ENCODE measurements at regions not wholly inside any gene's neighbourhood (a gene's known extent, or its start where the extent isn't known, plus 50 kb on each side); places are given as distances from the start of the nearest gene placed in this dataset.

DNA sequence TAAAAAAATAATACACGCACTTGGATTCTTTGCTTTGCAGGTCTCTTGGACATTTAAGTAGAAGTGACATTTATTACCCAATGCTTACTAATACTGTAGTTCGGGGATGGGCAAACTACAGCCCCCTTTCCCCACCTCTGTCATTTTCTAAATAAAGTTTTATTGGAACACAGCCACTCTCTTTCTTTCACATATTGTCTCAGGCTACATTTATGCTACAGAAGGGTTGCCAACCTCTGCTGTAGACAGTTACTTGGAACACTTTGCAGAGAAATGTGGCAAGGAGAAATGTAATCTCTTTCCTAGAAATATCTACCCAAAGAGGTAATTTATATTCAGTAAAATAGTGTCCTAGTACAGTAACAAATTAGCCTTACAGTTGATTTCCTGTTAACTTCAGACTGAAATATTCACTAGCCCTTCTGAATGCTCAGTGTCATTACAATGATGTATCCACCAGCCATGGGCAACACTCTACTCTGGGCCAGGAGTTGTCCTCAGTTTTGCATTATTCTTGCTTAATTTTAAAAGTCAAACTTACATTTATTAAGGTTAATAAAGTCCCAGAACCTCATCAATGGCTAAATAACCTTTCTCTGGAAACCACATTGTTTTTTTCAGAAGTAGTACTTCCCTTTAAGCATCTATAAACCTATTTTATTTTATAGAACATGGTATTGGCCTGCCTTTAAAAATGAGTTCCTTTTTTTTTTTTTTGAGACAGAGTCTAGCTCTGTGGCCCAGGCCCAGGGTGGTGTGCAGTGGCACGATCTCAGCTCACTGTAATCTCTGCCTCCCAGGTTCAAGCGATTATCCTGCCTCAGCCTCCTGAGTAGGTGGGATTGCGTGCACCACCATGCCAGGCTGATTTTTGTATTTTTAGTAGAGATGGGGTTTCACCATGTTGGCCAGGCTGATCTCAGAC lies 269.6 kb upstream of the AMIGO2 start:
- Histone ChIP-seq H3K36me3 (ENCODE audit: control insufficient read depth in 4 of 4, insufficient read depth in 3 of 4, low read depth in 1 of 4, low read length in 3 of 4) (no peaks in the 10 kb centered on the region), H3K4me1 (ENCODE audit: control insufficient read depth in 4 of 4, insufficient read depth in 4 of 4, low read length in 3 of 4) (peaks cover 3 to 17% (median 16%) of the 10 kb centered on the region in 4 donors), H3K9me3 (ENCODE audit: control insufficient read depth in 4 of 4, low read length in 3 of 4) (no peaks in the 10 kb centered on the region), H3K9ac (ENCODE audit: low read depth in 1 of 2, low read length in 2 of 2) (no peak overlapping the region), H3K4me3 (ENCODE audit: low read depth in 1 of 3, low read length in 3 of 3) (no peak overlapping the region), H3K27me3 (ENCODE audit: control insufficient read depth in 4 of 4, insufficient read depth in 4 of 4, low read length in 3 of 4) (no peaks in the 10 kb centered on the region), H3K27ac (ENCODE audit: low read depth in 1 of 2, low read length in 2 of 2) (no peak overlapping the region)
- TF ChIP-seq EGR1 (IDR thresholded peaks at IDR 0.05; ENCODE audit: low read depth in 2 of 2) (no peak), FOXA2 (IDR thresholded peaks at IDR 0.05) (no peak), RXRA (IDR thresholded peaks at IDR 0.05) (no peak), HNF4A (conservative IDR thresholded peaks at IDR 0.05) (no peak), SP1 (IDR thresholded peaks at IDR 0.05) (no peak), GABPA (IDR thresholded peaks at IDR 0.05 in 1 of 2, conservative IDR thresholded peaks at IDR 0.05 in 1 of 2) (no peak), YY1 (IDR thresholded peaks at IDR 0.05) (no peak), JUND (IDR thresholded peaks at IDR 0.05) (no peak), MAX (IDR thresholded peaks at IDR 0.05) (no peak)
- TF ChIP-seq, protein P1, sequence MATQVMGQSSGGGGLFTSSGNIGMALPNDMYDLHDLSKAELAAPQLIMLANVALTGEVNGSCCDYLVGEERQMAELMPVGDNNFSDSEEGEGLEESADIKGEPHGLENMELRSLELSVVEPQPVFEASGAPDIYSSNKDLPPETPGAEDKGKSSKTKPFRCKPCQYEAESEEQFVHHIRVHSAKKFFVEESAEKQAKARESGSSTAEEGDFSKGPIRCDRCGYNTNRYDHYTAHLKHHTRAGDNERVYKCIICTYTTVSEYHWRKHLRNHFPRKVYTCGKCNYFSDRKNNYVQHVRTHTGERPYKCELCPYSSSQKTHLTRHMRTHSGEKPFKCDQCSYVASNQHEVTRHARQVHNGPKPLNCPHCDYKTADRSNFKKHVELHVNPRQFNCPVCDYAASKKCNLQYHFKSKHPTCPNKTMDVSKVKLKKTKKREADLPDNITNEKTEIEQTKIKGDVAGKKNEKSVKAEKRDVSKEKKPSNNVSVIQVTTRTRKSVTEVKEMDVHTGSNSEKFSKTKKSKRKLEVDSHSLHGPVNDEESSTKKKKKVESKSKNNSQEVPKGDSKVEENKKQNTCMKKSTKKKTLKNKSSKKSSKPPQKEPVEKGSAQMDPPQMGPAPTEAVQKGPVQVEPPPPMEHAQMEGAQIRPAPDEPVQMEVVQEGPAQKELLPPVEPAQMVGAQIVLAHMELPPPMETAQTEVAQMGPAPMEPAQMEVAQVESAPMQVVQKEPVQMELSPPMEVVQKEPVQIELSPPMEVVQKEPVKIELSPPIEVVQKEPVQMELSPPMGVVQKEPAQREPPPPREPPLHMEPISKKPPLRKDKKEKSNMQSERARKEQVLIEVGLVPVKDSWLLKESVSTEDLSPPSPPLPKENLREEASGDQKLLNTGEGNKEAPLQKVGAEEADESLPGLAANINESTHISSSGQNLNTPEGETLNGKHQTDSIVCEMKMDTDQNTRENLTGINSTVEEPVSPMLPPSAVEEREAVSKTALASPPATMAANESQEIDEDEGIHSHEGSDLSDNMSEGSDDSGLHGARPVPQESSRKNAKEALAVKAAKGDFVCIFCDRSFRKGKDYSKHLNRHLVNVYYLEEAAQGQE (IDR thresholded peaks at IDR 0.05) = no peak
- TF ChIP-seq, protein P2, sequence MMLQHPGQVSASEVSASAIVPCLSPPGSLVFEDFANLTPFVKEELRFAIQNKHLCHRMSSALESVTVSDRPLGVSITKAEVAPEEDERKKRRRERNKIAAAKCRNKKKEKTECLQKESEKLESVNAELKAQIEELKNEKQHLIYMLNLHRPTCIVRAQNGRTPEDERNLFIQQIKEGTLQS (IDR thresholded peaks at IDR 0.05) = no peak
- no peak for DNase-seq (ENCODE audit: low spot score)
- WGBS = 82% methylated on average over 5 of the region's 5 CpGs

DNA sequence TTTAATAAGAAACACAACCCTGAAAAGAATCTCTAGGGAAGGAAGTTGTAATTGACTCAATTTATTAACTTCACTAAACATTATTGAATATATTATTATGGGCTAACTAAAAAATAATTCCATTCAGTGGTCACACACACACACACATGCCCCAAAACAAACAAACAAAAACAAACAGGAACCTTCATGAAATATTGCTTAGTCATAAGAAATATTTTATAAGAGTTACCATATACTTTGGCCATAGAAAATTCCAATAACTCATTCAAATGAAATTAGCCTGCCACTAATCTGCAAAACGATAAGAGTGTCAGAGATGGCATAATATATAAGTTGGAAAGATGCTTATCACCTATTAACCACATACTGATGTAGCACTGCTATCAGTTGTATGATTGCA lies 268.4 kb upstream of the AMIGO2 start:
- peaks cover 3 to 21% (median 19%) of the 10 kb centered on the region in 4 donors for H3K4me1 ChIP-seq (ENCODE audit: control insufficient read depth in 4 of 4, insufficient read depth in 4 of 4, low read length in 3 of 4)
- 96% methylated on average over 1 of the region's 1 CpG for WGBS
- H3K9ac ChIP-seq (ENCODE audit: low read depth in 1 of 2, low read length in 2 of 2) = no peak overlapping the region
- no peaks in the 10 kb centered on the region for H3K36me3 ChIP-seq (ENCODE audit: control insufficient read depth in 4 of 4, insufficient read depth in 3 of 4, low read depth in 1 of 4, low read length in 3 of 4)
- H3K27me3 ChIP-seq (ENCODE audit: control insufficient read depth in 4 of 4, insufficient read depth in 4 of 4, low read length in 3 of 4) = no peaks in the 10 kb centered on the region
- no peak overlapping the region for H3K4me3 ChIP-seq (ENCODE audit: low read depth in 1 of 3, low read length in 3 of 3)
- H3K27ac ChIP-seq (ENCODE audit: low read depth in 1 of 2, low read length in 2 of 2) = no peak overlapping the region
- no peak for DNase-seq (ENCODE audit: low spot score)
- no peaks in the 10 kb centered on the region for H3K9me3 ChIP-seq (ENCODE audit: control insufficient read depth in 4 of 4, low read length in 3 of 4)
- TF ChIP-seq NR2F2 (IDR thresholded peaks at IDR 0.05) (no peak), FOXA1 (IDR thresholded peaks at IDR 0.05) (no peak), TAF1 (conservative IDR thresholded peaks at IDR 0.05) (no peak), ZBTB33 (IDR thresholded peaks at IDR 0.05) (no peak), SP1 (IDR thresholded peaks at IDR 0.05) (no peak), HNF4A (conservative IDR thresholded peaks at IDR 0.05) (no peak), RAD21 (IDR thresholded peaks at IDR 0.05) (no peak), CTCF (IDR thresholded peaks at IDR 0.05; ENCODE audit: low read depth, low read length, missing input control) (no peak), FOXA2 (IDR thresholded peaks at IDR 0.05) (no peak), JUND (IDR thresholded peaks at IDR 0.05) (no peak), MAX (IDR thresholded peaks at IDR 0.05) (no peak), YY1 (IDR thresholded peaks at IDR 0.05) (no peak), RXRA (IDR thresholded peaks at IDR 0.05) (no peak), GABPA (IDR thresholded peaks at IDR 0.05 in 1 of 2, conservative IDR thresholded peaks at IDR 0.05 in 1 of 2) (no peak), HNF4G (IDR thresholded peaks at IDR 0.05) (no peak), EGR1 (IDR thresholded peaks at IDR 0.05; ENCODE audit: low read depth in 2 of 2) (no peak)
- TF ChIP-seq, protein P1 (IDR thresholded peaks at IDR 0.05) = no peak
- TF ChIP-seq, protein P2 (IDR thresholded peaks at IDR 0.05) = no peak
